CD4-positive, alpha-beta memory T cell (primary cell): ENCODE measurements at regions not wholly inside any gene's neighbourhood (a gene's known extent, or its start where the extent isn't known, plus 50 kb on each side); places are given as distances from the start of the nearest gene placed in this dataset.
A peak's percentile ranks its signal among the peaks of the same experiment; 100 is the strongest.

Experiments used
- CTCF ChIA-PET: fragments of 350-600 bp; sonication (Branson Sonifier 250); formaldehyde crosslinking; loops from one replicate; lab custom pipeline; 2021; ENCODE audit warnings: inconsistent platforms; ENCODE audit not compliant: partially characterized antibody; lab: Charles Lee
- POLR2A ChIA-PET: fragments of 350-600 bp; sonication (Branson Sonifier 250); formaldehyde crosslinking; loops from one replicate; lab custom pipeline; 2021; ENCODE audit not compliant: partially characterized antibody; lab: Charles Lee
- DNase-seq, 5 donors: peaks; one replicate each; pipeline versions ENCODE4 v3.0.0 to v3.0.0-alpha.2; 2020 to 2022; ENCODE audit warnings: mixed read lengths in 1 of 5
- H3K27ac ChIP-seq: one replicate; pipeline ENCODE4 v1.7.0; 2013; ENCODE audit warnings: low read depth, low read length
- H3K27me3 ChIP-seq: 2 replicates; pipeline ENCODE4 v1.7.0; 2013; ENCODE audit warnings: mild to moderate bottlenecking, low read length, moderate library complexity; ENCODE audit not compliant: insufficient read depth
- H3K36me3 ChIP-seq: 2 replicates; pipeline ENCODE4 v1.7.0; 2013; ENCODE audit warnings: mild to moderate bottlenecking, low read length, moderate library complexity; ENCODE audit not compliant: insufficient read depth
- H3K4me1 ChIP-seq: 2 replicates; pipeline ENCODE4 v1.7.0; 2013; ENCODE audit warnings: mild to moderate bottlenecking, low read length, moderate library complexity; ENCODE audit not compliant: insufficient read depth
- H3K4me3 ChIP-seq, 2 donors: one replicate each; pipeline ENCODE4 v1.7.0; 2013; ENCODE audit warnings: low read length in 2 of 2, mild to moderate bottlenecking in 1 of 2
- H3K9me3 ChIP-seq, 2 donors: one replicate each; pipeline ENCODE4 v1.7.0; 2013; ENCODE audit warnings: low read length in 2 of 2, control low read depth in 1 of 2; ENCODE audit not compliant: control insufficient read depth in 1 of 2
- H3K27ac Mint-ChIP-seq, 7 donors: one replicate each; pipeline ENCODE4 v1.8.0; 2020 to 2021; ENCODE audit warnings: mixed read lengths in 7 of 7, mild to moderate bottlenecking in 6 of 7, inconsistent platforms in 3 of 7, moderate library complexity in 3 of 7
- H3K27me3 Mint-ChIP-seq, 2 donors: one replicate each; pipeline ENCODE4 v1.8.0; 2020 to 2021; ENCODE audit warnings: mixed read lengths in 2 of 2
- H3K36me3 Mint-ChIP-seq, 2 donors: one replicate each; pipeline ENCODE4 v1.8.0; 2020 to 2021; ENCODE audit warnings: mixed read lengths in 2 of 2, inconsistent platforms in 1 of 2, mild to moderate bottlenecking in 1 of 2
- H3K4me1 Mint-ChIP-seq, 4 donors: one replicate each; pipeline ENCODE4 v1.8.0; 2020 to 2021; ENCODE audit warnings: mixed read lengths in 4 of 4, mild to moderate bottlenecking in 1 of 4
- H3K4me3 Mint-ChIP-seq, 8 donors: one replicate each; pipeline ENCODE4 v1.8.0; 2020 to 2021; ENCODE audit warnings: mixed read lengths in 8 of 8, mild to moderate bottlenecking in 7 of 8, moderate library complexity in 6 of 8, inconsistent platforms in 3 of 8
- H3K9me3 Mint-ChIP-seq, 8 donors: one replicate each; pipeline ENCODE4 v1.8.0; 2020 to 2021; ENCODE audit warnings: mixed read lengths in 8 of 8, mild to moderate bottlenecking in 5 of 8, inconsistent platforms in 3 of 8, moderate library complexity in 1 of 8
- intact Hi-C: fragments of 100-400 bp; cut with micrococcal nuclease; formaldehyde crosslinking; loops from one replicate; pipeline ENCODE4 v1.15.1; 2023

DNA sequence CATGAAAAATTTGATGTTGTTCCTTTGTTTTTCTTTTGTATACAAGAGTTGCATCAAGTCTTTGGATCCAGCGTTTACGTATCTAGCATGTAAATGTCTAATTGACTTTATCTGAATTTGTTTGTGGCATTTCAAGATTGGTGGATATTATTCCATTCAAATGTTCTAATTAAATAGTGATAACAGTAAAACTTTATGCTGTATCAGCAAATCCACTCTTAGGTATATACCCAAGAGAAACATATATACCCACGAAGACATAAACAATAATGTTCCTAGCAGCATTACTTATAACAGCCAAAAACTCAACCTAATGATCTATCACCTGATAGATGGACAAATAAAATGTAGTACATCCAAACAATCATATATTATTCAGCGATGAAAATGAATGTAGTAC lies 579.4 kb upstream of the LRATD1 start:
- Histone ChIP-seq H3K36me3 (no peaks in the 10 kb centered on the region), H3K9me3 (no peaks in the 10 kb centered on the region), H3K4me3 (no peak overlapping the region), H3K4me1 (no peaks in the 10 kb centered on the region), H3K27me3 (no peaks in the 10 kb centered on the region), H3K27ac (no peak overlapping the region)
- no peaks in the 10 kb centered on the region for H3K4me1 Mint-ChIP-seq
- CTCF ChIA-PET = no interaction called here
- POLR2A ChIA-PET = no interaction called here
- DNase-seq = no peak
- intact Hi-C loops = no loop called here
- H3K36me3 Mint-ChIP-seq = no peaks in the 10 kb centered on the region
- H3K27ac Mint-ChIP-seq = no peak overlapping the region
- peaks cover 0 to 8% (median 3%) of the 10 kb centered on the region in 8 donors for H3K9me3 Mint-ChIP-seq
- no peaks in the 10 kb centered on the region for H3K27me3 Mint-ChIP-seq
- no peak overlapping the region for H3K4me3 Mint-ChIP-seq

DNA sequence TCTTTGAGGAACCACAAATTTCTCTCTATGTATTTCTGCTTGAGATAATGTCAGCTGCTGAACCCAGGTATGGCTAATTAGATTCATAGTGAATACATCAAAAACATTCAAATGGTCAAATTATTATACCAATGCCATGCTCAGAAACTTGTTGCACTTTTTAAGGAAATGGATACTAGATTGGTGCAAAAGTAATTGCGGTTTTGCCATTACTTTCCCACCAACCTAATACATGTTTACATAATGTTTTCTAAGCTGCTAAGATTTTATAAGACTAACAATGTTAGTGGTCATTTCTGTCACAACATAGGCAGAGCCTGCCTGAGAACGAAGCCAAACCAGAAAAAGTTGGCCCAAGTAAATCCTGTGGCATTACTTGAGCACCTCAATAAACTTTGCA lies 568.2 kb upstream of the LRATD1 start:
- Histone ChIP-seq H3K27me3 (no peaks in the 10 kb centered on the region), H3K36me3 (no peaks in the 10 kb centered on the region), H3K4me3 (no peak overlapping the region), H3K9me3 (no peaks in the 10 kb centered on the region), H3K4me1 (no peaks in the 10 kb centered on the region), H3K27ac (no peak overlapping the region)
- no peaks in the 10 kb centered on the region for H3K4me1 Mint-ChIP-seq
- H3K36me3 Mint-ChIP-seq = no peaks in the 10 kb centered on the region
- CTCF ChIA-PET = no interaction called here
- H3K4me3 Mint-ChIP-seq = no peak overlapping the region
- POLR2A ChIA-PET = no interaction called here
- H3K27me3 Mint-ChIP-seq = no peaks in the 10 kb centered on the region
- intact Hi-C loops = no loop called here
- peaks cover 0 to 6% (median 2%) of the 10 kb centered on the region in 8 donors for H3K9me3 Mint-ChIP-seq
- no peak for DNase-seq
- H3K27ac Mint-ChIP-seq = no peak overlapping the region

DNA sequence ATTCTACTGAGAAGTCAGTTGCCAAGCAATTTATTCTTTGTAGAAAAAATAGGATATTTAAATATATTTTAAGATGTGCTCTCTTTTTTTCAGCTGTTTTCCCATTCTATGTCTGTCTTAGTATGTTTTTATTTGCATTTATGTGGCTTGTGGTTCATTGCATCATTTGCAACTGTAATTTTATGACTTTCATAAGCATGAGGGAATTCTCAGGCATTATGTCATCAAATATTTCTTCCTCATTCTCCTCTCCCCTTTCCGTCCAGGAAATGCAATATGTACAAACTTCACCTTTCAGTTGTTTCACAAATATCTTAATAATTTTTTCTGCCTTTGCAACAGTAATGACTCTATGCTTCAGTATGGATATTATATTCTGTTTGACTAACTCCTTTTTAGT lies 560.2 kb upstream of the LRATD1 start:
- H3K36me3 Mint-ChIP-seq = no peaks in the 10 kb centered on the region
- Histone ChIP-seq H3K4me3 (no peak overlapping the region), H3K36me3 (no peaks in the 10 kb centered on the region), H3K27ac (no peak overlapping the region), H3K9me3 (no peaks in the 10 kb centered on the region), H3K27me3 (no peaks in the 10 kb centered on the region), H3K4me1 (no peaks in the 10 kb centered on the region)
- peaks cover 0 to 9% (median 1%) of the 10 kb centered on the region in 8 donors for H3K9me3 Mint-ChIP-seq
- ChIA-PET POLR2A (no interaction called here), CTCF (no interaction called here)
- intact Hi-C loops = no loop called here
- no peak overlapping the region for H3K4me3 Mint-ChIP-seq
- no peaks in the 10 kb centered on the region for H3K27me3 Mint-ChIP-seq
- H3K4me1 Mint-ChIP-seq = no peaks in the 10 kb centered on the region
- no peak for DNase-seq
- H3K27ac Mint-ChIP-seq = no peak overlapping the region

DNA sequence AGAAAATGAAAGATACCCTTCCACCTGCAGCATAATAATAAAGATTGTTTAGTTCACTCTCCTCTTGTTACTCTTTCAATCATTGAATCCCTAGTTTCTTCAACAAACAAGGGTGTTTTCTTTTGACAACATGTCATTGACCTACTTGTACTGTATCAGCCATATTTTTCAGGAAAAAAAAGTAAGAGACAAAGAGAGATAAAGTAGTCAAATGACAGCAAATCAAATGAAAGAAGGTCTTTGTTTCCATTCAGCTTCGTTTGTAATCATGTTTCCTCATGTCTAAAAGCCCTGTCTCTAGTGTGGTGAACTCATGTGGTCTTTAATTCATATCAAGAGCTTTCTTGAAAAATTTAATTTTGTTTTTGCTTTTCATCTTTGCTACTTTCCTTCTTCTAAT lies 557.8 kb upstream of the LRATD1 start:
- H3K27ac Mint-ChIP-seq = no peak overlapping the region
- no peaks in the 10 kb centered on the region for H3K4me1 Mint-ChIP-seq
- Histone ChIP-seq H3K27me3 (no peaks in the 10 kb centered on the region), H3K4me1 (no peaks in the 10 kb centered on the region), H3K27ac (no peak overlapping the region), H3K9me3 (no peaks in the 10 kb centered on the region), H3K36me3 (no peaks in the 10 kb centered on the region), H3K4me3 (no peak overlapping the region)
- no peaks in the 10 kb centered on the region for H3K27me3 Mint-ChIP-seq
- intact Hi-C loops = no loop called here
- no peaks in the 10 kb centered on the region for H3K36me3 Mint-ChIP-seq
- H3K9me3 Mint-ChIP-seq = peaks cover 0 to 9% (median 2%) of the 10 kb centered on the region in 8 donors
- ChIA-PET CTCF (no interaction called here), POLR2A (no interaction called here)
- no peak overlapping the region for H3K4me3 Mint-ChIP-seq
- DNase-seq = no peak

DNA sequence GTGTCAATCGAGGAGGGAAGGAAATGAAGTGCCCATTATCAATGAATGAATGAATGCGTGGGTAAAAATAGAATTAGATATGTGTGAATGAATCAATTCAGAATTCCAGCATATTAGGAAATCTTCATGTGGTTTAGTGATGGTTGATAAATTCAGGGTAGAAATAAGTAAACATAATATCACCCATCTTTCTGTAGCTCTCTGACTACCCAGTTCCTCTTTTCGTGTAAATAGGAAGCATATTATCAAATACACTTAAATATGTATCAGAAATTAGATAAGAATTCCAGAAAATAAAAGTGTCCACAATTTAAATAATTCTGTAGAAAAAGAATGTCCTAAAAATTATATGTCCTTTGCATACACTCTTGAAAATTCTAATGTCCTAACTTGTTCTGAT lies 552.9 kb upstream of the LRATD1 start:
- H3K36me3 Mint-ChIP-seq = no peaks in the 10 kb centered on the region
- H3K4me3 ChIP-seq = no peak overlapping the region
- H3K36me3 ChIP-seq = no peaks in the 10 kb centered on the region
- intact Hi-C loops = no loop called here
- peaks cover 0 to 12% (median 2%) of the 10 kb centered on the region in 8 donors for H3K9me3 Mint-ChIP-seq
- CTCF ChIA-PET = no interaction called here
- POLR2A ChIA-PET = no interaction called here
- no peak overlapping the region for H3K27ac ChIP-seq
- H3K4me1 Mint-ChIP-seq = no peaks in the 10 kb centered on the region
- H3K27me3 ChIP-seq = no peaks in the 10 kb centered on the region
- no peaks in the 10 kb centered on the region for H3K4me1 ChIP-seq
- no peak overlapping the region for H3K4me3 Mint-ChIP-seq
- H3K9me3 ChIP-seq = no peaks in the 10 kb centered on the region
- no peak overlapping the region for H3K27ac Mint-ChIP-seq
- DNase-seq = no peak
- no peaks in the 10 kb centered on the region for H3K27me3 Mint-ChIP-seq

DNA sequence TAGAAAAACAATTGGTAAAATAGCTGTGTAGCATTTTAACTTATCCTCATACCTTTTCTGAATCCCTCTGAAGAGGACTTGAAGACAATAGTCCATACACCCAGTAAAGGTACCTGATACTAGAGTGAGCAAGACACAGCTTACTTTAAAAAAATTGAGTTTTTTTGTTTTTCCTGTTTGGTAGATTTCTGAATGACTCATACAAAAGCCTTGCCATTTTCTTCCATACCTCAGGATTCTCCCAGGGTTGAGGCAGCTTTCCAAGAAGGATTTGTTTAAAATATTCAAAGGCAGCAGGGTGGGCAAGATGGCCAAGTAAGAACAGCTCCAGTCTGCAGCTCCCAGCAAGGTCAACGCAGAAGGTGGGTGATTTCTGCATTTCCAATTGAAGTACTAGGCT lies 551.0 kb upstream of the LRATD1 start:
- no peak for DNase-seq
- Histone ChIP-seq H3K4me1 (no peaks in the 10 kb centered on the region), H3K4me3 (no peak overlapping the region), H3K9me3 (no peaks in the 10 kb centered on the region), H3K36me3 (no peaks in the 10 kb centered on the region), H3K27me3 (no peaks in the 10 kb centered on the region), H3K27ac (no peak overlapping the region)
- POLR2A ChIA-PET = no interaction called here
- H3K36me3 Mint-ChIP-seq = no peaks in the 10 kb centered on the region
- no peaks in the 10 kb centered on the region for H3K4me1 Mint-ChIP-seq
- no peak overlapping the region for H3K4me3 Mint-ChIP-seq
- CTCF ChIA-PET = no interaction called here
- intact Hi-C loops = no loop called here
- H3K9me3 Mint-ChIP-seq = peaks cover 3 to 16% (median 5%) of the 10 kb centered on the region in 8 donors
- no peak overlapping the region for H3K27ac Mint-ChIP-seq
- no peaks in the 10 kb centered on the region for H3K27me3 Mint-ChIP-seq

DNA sequence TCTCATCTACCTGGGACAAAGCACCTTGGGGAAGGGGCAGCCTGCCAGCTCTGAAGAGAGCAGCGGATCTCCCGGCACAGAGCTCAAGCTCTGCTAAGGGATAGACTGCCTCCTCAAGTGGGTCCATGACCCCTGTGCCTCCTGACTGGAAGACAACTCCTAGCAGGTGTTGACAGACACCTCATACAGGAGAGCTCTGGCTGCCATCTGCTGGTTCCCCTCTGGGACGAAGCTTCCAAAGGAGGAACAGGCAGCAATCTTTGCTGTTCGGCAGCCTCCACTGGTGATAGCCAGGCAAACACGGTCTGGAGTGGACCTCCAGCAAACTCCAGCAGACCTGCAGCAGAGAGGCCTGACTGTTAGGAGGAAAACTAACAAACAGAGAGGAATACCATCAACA lies 549.9 kb upstream of the LRATD1 start:
- ChIA-PET CTCF (no interaction called here), POLR2A (no interaction called here)
- intact Hi-C loops = no loop called here
- Mint-ChIP-seq H3K36me3 (no peaks in the 10 kb centered on the region), H3K9me3 (peaks cover 3 to 16% (median 6%) of the 10 kb centered on the region in 8 donors), H3K4me3 (no peak overlapping the region), H3K27ac (no peak overlapping the region), H3K4me1 (no peaks in the 10 kb centered on the region), H3K27me3 (no peaks in the 10 kb centered on the region)
- peak in 1 of 5 donors; percentile 37 for DNase-seq
- Histone ChIP-seq H3K36me3 (no peaks in the 10 kb centered on the region), H3K4me1 (no peaks in the 10 kb centered on the region), H3K27me3 (no peaks in the 10 kb centered on the region), H3K9me3 (no peaks in the 10 kb centered on the region), H3K4me3 (no peak overlapping the region), H3K27ac (no peak overlapping the region)

DNA sequence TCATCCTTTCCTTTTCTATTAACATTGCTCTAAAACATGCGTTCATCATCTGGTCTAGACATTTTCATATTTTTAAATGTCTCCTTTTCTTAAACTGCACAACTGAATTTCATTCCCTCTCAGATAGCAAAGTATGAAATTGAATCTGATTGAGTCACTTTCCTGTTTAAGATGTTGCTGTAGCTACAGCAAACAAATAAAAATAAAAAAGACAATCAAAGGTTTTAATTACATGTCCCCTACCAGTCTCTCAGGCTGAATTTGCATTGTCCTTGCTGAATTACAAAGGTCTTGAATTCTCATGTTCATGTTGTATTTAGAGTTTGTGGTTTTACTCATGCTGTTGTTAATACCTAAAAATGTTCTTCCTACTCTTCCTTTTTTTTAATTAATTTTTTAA lies 537.9 kb upstream of the LRATD1 start:
- intact Hi-C loops = no loop called here
- POLR2A ChIA-PET = no interaction called here

More for the DNA sequence above, 537.9 kb upstream of the LRATD1 start:
- H3K27me3 Mint-ChIP-seq = no peaks in the 10 kb centered on the region
- no peak overlapping the region for H3K4me3 ChIP-seq
- CTCF ChIA-PET = no interaction called here
- no peak overlapping the region for H3K27ac ChIP-seq
- H3K36me3 ChIP-seq = no peaks in the 10 kb centered on the region
- H3K27me3 ChIP-seq = no peaks in the 10 kb centered on the region
- H3K4me1 Mint-ChIP-seq = no peaks in the 10 kb centered on the region
- no peak for DNase-seq
- peaks cover 0 to 10% (median 4%) of the 10 kb centered on the region in 8 donors for H3K9me3 Mint-ChIP-seq
- H3K4me3 Mint-ChIP-seq = no peak overlapping the region
- H3K9me3 ChIP-seq = no peaks in the 10 kb centered on the region
- no peaks in the 10 kb centered on the region for H3K36me3 Mint-ChIP-seq
- H3K4me1 ChIP-seq = no peaks in the 10 kb centered on the region
- H3K27ac Mint-ChIP-seq = no peak overlapping the region
